GM19240 (cell line): ENCODE measurements at regions not wholly inside any gene's neighbourhood (a gene's known extent, or its start where the extent isn't known, plus 50 kb on each side); places are given as distances from the start of the nearest gene placed in this dataset.
"Not testable (repeated sequence)": the region's sequence is repeated elsewhere in the genome, so short reads cannot be mapped to it uniquely, and the experiment has no call there.

Experiments
- DNase-seq: peaks from one replicate; pipeline ENCODE4 v3.0.0; 2011; ENCODE audit warnings: low spot score; ENCODE audit not compliant: insufficient read length

DNA sequence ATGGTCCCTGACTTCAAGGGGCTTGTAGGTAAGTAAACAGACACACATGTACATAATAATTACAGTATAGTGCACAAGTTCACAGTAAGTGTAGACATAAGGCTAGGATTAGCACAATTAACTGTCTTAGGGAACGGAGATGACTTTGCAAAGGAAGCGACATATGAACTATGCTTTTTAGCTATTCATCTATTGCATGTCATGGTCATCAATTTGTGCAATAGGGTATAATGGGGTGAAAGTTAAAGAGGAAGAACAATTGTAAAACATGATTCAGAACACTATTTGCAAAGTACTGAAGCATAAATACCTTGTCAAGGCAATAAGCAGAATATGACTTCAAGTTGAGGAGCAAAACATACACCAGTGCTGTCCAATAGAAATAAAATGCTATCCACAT, 112.3 kb upstream of the SLC8A1 start:
- no peak for DNase-seq

DNA sequence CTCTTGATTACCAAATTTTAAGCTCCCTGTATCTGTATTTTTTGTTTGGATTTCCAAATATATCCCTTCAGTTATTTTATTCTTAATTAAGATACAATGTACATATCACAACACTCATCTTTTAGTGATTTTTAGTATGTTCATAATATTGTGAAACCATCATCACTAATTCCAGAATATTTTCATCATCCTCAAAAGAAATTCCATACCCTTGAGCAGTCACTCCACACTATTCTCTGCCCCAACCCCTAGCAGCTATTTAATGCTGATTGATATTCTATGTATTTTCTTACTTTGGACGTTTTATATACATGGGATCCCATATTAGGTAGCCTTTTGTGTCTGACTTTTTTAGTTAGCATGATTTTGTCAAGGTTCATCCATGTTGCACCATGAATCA, 127.4 kb upstream of the SLC8A1 start:
- DNase-seq = no peak

DNA sequence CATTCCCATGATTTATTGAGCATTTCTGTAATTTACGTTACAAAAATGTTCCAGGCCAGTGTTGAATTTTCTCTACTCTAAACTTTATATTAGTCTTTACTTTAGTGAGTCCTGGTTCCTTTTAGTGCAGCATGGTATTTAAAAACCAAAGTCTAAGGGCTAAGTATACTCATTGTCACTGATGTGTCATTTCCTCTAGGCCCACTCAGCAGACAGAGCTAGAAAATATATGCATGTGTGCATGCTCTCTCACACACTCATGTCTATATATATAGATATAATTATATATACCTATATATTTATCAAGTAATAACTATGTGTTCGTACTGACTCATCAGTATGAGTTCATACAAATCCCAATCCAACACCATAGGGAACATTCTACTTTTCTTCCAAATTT, 132.5 kb upstream of the SLC8A1 start:
- DNase-seq = no peak

DNA sequence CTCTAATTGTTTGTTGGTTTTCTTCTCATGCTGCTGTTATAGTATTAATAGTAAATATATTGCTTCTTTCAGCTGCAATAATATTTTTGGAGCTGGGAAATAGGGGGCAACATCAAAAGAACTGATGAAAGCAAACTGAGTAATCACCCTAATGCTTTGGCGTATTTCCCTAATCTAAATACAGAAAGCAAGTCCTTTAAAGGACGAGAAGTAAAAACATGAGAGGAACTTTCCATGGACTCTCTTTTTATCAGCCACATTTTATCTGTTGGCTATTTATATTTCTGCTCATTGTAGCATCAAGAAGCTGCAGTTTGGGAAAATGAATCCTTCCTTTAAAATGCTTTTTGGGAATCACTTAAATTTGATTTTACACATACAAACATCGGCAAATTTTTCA, 139.9 kb upstream of the SLC8A1 start:
- no peak for DNase-seq

DNA sequence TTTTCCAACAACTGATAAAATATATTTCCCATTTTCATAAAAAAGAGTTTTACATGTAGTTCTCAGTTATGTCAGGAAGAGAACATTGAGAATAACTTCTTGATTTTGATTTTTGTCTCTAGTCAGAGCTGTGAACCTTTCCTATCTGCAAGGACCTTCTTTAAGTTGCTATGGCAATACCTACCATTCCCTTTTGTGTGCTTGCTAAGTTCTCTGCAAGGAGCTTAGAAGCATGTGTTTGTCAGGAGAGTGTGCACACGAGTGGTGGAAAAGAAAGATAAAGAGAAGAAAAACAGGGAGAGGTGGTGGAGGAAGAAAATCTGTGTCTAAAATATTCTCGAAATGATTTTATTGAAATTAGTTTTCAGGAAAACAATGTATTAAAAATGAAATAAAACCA, 140.3 kb upstream of the SLC8A1 start:
- no peak for DNase-seq

DNA sequence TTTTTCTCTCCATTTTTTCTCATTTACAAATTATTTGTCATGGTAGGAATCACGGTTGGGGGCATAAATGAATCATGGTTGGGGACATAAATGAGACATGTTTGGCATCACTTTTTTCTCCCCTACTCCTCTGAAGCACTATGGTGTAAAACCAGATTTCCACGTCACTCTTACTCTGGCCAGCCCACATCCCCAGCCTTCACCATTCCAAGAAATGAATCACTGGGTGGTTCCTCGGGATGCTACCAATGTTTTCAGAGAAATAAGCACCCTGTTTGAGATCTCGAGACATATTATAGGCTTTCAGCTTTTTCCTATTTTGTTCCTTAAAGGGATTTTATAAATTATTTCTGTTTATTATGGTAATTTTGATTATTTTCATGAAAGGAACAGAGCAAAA, 155.0 kb upstream of the SLC8A1 start:
- DNase-seq = no peak

DNA sequence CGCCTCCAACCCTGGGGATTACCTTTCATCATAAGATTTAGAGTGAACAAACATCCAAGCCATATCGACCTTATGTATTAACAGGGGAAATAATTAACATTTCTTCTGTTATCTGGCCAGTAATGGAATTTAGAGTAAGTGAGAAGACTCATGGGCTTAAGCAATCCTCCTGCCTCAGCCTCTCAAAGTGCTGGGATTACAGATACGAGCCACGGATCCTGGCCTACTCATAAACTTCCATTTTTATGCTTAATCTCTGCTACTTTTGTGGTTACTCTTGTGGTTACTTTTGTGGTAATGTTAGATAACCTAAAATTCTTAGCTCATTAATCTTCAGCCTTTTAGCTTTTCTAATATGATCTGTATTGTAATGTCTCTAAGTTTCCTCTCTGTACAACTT, 159.3 kb upstream of the SLC8A1 start:
- DNase-seq = no peak

DNA sequence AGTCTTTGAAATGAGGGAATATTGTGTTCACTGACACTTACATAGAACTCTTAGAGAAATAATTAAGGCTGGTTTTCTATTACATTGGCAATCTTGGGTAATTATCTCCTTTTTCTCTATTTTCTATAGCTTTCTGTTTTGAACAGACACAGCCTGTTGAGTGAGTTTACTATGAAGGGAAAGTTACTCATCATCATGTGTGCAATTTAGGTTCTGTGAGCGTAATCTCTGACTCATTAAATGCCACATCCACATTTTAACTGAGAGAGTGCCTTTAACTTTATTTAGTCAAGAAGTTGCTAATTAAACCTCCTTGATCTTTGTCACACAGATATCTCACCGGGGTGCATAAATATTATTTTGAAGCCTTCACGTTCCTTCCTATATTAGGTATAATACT, 174.0 kb upstream of the SLC8A1 start:
- DNase-seq = no peak

DNA sequence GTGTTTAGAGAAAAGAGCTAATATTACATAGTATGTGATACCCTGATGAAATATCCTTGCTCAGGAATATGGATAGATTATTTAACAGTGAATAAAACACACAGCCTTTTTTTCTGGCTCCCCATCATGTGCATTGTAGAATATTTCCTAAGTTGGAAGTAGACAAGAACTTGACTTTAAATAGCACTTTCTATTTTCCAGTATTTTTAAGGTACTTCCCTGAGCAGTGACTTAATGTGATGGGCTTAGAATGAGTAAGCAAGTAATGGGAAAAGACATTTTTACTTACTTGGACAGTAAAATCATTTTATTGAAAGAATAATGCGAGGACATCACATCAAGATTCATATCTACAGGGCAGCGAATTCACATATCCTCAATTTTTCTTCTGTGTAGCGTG, 176.7 kb upstream of the SLC8A1 start:
- no peak for DNase-seq

DNA sequence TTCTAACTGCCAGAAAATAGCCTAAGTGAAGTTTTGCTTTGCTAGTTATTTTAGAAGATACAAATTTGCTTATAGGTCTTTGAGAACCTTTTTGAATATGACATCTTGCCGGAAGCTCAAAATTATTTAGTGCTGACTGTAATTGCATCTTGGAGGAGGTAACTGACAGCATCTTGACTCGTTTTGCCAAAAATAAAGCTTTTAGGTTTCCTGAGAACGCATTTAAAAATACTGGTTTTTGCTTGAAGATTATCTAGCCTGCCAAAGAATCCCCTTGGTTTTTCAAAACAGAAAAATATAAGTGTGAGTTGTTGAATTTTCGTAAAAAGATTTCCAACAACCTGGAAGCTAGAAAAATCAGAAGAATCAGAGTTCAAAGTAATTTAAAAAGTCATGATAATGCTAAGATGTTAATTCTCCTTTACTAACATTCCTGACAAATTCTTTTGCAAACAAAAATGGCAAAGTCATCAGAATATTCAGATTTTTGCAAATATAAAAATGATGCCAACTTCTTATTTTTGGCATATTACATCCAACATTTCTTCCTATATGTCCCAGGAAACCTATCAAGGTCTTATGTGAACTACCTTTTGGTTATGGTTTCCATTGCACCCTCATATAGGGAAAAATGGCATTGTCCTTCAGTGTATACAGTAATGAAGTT, 178.0 kb upstream of the SLC8A1 start:
- DNase-seq = no peak

DNA sequence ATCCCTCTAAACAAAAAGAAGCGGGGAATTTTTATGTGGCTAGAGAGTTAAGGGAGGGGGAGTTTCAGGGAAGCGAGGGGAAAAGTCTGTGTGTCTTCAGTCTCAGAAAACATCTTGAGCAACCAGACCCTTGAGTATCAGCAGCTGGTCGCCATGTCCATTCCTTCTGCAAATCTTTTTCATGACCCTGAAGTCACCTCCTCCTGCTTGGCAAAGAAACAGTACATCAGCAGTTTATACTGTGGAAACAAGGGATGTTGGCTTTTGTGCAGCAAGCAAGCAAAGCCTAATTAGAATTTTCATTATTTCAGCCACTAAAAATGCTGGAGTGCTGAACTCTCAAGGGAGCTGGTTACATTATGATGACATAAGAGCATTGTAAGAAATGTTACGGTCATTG, 187.4 kb upstream of the SLC8A1 start:
- no peak for DNase-seq

DNA sequence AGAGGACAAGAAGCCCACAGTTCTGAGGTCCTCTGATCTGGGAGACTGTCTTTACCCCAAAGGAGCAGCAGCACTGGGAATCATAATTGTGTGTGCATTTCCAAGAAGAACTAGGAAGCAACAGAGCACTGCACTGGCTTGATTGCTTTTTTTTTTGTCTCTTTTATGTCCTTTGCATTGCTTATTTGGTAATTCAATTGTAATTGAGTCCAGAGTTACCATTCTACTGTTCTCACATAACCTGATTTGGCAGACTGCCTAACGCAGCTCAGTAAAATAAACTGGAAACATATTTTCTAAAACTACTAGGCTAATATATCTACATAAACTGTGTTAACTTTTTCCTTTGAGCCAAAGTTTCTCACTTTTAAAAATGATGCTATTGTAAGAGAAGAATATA, 190.3 kb upstream of the SLC8A1 start:
- DNase-seq = no peak

DNA sequence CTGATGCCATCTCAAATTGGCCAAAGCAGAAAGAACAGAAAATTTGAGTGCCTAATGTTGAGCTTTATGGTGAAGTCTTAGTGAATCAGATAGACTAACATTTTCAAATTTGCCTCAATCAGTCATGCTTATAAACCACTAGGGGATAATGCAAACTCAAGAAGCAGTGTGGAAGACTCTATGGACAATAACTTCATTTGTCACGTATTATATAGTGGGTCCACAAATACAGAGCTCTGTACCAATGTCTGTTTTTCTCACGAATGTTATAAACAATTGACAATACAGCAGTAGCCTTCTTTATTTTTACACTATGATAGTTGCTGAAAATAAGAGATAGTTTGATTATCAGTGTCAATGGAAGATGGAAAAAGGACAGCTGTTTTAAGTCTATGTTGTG, 190.8 kb upstream of the SLC8A1 start:
- no peak for DNase-seq

DNA sequence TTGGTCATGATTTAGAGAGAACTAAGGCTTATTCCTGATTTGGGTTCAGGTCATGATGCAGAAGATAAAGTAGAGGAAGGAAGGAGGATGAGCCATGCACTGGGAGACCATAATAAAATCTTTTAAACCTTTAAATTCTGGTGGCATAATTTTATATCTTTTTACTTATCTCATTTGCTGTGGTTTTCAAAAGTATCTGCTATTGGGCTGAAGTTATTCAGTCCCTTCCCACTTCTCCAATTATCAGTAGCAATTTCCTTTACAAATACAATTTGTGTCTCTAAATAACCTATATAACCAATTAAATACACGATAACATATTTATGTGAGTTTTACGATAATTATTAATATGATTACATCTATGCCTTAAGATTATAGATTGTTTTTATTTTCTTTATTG, 194.8 kb upstream of the SLC8A1 start:
- DNase-seq = no peak

DNA sequence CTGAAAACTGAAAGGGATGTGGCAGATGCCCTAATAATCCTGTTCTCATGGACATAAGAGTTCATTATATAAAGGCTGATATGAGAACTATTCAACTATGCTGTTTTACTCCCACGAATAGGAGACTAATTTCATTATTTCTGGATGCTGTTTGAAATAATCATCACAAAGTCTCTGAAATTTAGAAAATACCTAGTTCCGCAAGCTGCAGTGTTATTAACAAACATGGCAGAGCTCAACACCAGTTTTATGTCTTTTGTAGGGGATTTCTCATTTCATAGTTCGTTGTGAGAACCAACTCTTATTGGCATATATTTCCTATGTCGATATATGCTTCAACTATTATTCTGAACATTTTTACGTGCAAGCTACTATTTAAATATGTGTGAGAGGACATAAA, 200.3 kb upstream of the SLC8A1 start:
- DNase-seq = no peak

DNA sequence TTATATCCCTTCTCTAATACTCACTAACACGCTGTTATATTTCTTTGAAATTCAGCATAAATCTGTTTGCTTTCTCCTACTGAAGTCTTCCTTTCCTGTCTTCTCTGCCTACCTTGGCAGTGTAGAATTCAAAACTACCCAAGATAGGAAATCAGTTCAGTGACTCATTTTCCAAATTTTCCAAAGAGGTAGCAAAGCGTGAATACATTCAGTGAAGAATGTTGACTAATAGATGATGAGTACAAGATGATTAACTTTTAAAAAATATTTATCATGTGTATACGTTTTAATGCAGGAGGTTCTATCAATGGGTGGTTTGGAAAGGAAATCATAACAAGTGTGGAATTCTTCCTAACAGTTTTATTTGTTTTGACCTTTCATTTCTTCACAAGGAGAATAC, 201.9 kb upstream of the SLC8A1 start:
- DNase-seq = no peak

DNA sequence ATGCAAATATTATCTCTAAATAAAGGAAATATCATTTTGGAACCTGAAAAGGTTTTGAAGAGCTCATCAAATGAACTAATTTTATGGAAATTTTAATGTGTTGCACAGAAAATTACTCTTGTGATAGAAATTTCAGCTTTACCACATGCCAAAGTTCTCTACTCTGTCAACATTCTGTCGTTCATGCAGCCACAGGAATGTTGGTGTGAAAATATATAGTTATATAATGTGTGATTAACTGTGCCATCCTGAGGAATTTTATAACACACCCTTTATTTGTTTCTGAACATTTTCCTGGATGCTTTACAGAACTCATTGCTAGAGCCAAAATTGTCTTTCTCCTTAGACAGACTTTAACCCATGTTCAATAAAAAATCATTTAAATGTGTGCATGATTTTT, 202.5 kb upstream of the SLC8A1 start:
- DNase-seq = no peak

DNA sequence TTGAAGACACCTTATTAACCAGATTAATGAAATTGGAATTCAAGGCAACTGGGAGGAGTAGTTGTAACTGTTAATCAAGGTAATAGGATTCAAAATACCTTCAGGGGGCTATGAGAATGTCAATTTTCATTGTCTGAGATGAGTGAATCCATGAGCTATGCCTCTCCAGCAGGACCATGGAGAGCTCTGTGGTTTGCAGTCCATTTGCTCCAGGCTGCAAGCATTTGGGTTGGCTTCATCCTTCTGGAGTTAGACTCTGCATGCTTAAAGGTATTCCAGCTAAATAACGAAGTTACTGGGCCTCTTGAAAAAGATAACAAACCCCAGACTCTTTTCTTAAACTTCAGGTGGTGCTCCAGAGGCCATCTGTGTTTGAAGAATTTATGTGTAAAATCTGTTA, 207.1 kb upstream of the SLC8A1 start:
- DNase-seq = no peak

DNA sequence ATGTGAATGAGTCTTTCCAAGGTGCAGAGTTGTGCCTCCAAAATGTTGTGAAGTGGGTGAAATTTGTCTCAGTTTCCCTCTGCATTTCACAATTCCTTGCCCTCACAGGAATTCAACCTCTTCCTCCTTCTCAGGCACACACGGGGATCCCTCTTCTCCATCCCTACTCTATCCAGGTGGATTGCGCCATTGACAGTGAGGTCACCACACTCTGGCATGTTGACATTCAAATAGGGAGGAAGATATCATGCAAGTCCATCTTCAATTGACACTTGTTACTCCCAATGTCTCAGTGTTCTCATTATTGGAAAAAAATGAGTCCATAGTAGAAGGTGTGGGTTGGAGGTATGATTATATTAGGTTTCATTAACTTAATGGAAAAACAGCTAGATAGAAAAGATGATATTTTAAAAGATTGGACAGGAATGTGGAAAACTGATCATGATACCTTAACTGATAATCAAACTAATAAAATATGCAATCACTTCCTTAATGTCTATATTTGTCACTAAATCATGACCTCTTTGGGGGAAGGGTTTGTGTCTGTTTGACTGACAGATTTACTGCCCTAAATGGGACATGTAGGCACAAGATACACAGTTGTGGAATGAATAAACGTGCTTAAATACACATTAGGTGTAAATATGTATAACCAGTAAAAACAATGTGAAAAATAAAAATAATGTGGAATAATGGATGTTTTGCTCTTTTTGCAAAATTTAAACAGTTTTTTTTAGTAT, 213.8 kb upstream of the SLC8A1 start:
- DNase-seq = no peak

DNA sequence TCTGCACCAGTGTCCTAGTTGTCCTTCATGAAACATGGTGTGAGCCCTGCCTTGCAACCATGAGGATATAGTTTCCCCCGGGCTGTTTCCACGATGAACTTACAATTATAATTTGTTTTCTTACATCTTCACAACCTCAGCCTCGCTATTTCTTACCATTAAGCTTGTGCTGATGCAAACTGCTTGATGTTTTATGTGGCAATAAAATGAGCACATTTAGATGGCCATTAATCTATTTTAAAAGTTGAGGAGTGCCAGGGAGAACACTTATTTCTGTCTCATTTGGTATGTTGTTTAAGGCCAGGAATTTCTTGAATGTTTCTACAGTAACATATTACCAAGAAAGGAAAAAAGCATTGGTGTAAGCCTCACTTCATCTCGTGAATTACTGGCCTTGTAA, 214.5 kb upstream of the SLC8A1 start:
- DNase-seq = no peak

DNA sequence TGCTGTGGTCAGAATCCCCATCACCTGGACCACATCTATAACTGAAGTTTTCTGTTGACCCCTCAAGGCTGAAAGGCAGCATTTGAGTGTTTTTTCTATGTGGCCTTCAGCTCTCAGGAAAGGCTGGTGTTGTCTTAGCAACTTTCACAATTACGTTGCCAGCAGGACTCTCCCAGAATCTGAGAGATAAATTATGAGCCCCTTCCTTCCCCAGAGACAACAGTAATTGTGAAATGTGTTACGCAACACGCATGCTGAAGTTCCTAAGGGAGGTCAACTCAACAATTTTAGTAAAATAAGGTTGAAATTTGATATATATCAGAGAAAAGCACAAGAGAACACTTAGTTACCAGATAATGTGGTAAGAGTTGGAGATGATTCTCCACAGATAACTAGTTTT, 216.5 kb upstream of the SLC8A1 start:
- no peak for DNase-seq

DNA sequence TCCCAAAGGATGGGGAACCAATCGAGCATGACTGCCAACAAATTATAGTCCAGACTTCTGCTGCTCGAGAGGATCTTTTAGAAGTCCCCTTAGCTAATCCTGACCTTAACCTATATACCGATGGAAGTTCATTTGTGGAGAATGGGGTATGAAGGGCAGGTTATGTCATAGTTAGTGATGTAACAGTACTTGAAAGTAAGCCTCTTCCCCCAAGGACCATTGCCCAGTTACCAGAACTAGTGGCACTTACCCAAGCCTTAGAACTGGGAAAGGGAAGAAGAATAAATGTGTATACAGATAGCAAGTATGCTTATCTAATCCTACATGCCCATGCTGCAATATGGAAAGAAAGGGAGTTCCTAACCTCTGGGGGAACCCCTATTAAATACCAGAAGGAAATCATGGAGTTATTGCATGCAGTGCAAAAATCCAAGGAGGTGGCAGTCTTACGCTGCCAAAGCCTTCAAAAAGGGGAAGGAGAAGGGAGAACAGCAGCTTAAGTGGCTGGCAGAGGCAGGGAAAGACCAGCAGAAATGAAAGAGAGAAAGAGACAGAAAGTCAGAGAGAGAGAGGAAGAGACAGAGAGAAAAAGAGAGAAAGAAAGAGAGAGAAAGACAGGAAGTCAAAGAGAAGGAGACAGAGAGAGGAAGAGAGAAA, 224.4 kb upstream of the SLC8A1 start:
- DNase-seq = not testable (repeated sequence)

DNA sequence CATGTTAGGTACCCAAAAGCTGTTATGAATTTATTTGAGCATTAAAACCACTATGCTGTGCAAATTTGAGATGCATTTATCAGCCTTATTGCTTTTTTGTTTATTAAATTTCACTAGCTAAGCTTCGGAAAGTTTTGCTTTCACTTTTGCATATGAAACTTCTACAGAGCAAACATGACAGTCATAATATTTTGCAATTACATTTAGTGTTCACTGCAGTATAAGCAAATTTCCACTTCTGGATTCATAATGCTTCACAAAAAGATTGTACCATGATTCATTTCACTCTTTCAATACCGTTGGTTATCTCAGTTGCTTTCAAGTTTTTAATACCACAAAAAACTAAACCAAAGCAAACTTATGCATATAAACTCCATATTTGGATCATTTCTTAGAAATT, 228.7 kb upstream of the SLC8A1 start:
- DNase-seq = no peak
